HG02938 (cell line): ENCODE measurements at regions not wholly inside any gene's neighbourhood (a gene's known extent, or its start where the extent isn't known, plus 50 kb on each side); places are given as distances from the start of the nearest gene placed in this dataset.
A peak's percentile ranks its signal among the peaks of the same experiment; 100 is the strongest.

Source experiments
- ATAC-seq: cut with Tn5 transposase; IDR thresholded peaks from one replicate; pipeline ENCODE4 v1.9.1; 2021; ENCODE audit warnings: mild to moderate bottlenecking, moderate library complexity; ENCODE audit not compliant: unreplicated experiment

DNA sequence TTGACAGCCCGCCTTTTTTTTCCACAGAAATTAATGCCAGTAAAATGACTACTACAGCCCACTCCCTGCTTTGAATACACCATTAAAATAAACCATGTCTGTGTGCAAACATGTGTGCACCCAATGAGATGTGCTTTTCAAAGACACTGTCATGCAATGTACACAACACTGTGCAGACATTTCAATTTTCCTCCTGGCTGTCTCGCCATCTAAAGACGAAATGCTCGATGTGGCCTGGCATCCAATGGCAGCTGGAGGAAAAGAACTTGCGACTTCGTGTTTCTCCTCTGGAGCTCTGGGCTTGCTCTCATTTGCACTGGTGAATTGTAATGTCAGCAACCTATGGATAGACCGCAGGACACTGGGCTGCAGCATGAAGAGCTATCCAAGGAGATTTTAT lies 147.0 kb upstream of the NAV2 start:
- ATAC-seq = no peak

DNA sequence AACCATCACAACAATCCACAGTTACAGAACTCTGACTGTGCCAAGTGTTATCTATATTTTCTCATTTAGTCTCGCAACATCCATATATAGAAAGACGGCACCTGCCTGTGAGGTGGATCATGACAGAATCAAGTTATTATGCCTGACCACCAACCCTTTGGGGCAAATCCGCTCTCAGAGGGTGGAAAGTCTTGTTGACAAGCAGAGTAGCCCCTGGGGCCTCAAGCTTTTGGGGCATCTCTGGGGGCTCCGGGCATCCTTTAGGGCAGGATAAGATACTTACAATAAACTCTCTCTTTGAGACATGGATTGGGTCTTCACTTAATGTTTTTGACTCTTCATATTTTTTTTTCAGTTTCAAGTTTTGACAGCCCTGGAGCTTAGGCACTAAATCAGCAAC lies 150.5 kb upstream of the NAV2 start:
- ATAC-seq = no peak

GRCh38 chr11:19561011-19561410 lies 151.6 kb upstream of the NAV2 start:
- ATAC-seq = no peak

DNA sequence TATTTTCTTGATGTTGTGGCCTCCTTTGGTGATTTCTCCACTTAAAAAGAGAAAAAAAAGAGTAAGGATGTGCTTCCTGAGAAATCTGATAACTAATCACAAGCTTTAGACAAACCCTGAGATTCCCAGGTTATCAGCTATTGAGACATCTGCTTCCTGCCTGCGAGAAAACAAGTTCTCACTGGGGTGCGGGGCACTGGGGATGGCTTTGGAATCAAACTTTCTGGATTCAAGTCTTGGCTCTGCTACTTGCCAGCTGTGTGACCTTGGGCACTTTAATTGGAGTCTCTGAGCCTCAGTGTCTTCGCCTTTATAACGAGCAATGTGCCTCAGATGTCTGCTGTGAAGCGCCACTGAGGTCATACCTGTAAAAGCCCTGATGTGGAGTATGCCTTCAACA lies 152.5 kb upstream of the NAV2 start:
- no peak for ATAC-seq

DNA sequence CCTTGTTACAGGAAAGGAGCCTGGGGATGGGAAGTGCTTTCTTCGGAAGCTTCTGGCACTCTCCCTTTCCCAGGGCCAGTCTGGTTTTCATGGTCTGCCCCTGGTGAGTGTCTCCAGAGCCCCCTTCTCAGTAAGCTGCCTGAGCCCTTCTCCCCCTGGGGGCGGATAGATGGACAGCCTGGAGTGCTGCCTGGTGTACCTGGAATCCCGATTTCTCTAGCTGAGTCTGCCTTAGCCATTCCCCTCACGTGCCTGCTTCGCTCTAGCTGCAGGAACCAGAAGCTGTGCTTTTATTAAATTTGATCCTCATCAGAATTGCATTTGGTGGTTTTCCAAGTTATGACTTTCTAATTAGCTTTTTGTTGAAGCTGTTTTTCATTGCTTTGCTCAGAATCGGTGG lies 152.9 kb upstream of the NAV2 start:
- no peak for ATAC-seq

DNA sequence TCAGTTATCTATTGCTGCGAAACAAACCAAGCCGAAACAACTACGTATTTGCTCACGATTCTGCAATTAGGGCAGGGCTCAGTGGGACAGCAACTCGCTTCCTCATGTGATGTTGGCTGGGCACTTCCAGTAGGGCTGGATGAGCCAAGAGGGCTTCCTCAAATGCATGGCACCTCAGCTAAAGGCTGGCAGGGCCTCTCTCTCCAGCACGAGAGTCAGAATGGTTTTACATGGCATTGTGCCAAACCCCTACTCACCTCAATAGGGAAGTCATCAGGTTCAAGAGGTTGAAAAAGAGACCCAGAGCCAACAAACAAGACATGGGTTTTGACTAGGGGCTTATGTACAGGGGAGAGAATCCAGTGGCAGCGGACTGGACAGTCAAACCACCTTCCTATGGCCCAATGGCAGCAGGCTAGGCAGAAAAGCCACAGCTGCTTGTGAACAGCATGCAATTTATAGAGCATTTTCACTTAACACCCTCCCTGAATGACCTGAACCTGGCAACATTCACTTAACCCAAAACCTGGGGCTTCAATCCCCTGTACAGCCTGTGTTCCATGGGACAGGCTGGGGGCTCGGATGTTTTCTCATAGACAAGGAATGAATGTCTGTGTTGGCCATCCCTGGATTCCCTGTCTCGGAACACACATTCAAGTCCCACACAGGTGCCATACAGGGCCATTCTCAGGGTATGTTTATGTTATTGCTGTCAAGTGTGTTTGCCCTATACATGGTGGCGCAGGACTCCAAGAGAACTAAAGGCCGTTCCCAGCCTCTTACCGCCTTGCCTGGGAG lies 154.2 kb upstream of the NAV2 start:
- no peak for ATAC-seq

- ATAC-seq = peak; percentile 53
Observed at GRCh38 chr11:19557720-19558140, 154.9 kb upstream of the NAV2 start.

DNA sequence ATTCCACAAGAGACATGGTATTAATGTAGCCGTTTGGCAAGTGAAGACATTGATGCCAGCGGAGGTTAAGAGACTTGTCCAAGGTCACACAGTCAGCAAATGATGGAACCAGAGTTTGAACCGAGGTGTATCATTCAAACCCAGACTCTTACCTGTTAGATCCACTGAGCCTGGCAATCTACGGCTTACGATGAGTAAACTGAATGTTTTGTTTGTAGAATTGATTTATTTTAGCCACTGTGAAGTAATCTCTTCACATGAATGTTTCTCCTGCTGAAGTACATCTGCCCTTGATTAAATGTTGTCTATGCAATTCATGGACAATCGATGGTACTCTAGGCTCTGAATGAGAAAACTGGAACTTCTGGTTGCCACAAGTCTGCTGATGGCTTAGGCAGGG lies 155.5 kb upstream of the NAV2 start:
- no peak for ATAC-seq

DNA sequence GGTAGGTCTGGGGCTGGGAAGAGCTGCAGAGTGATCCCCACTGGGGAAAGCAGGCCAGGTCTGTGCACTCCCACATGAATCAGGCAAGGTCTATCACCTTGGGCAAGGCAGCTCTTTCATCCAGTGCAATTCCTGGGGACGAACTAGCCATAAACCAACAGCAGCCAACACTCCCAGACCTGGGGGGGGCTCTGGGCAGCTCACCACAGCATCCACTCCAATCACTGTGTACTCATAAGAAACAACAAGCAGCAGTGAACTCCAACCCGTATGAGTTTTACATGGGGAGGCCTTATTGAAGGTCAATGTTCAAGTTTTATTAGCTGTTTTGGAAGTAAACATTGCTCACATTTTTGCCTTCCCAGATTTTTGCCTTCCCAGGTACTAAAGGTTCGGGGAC lies 157.4 kb upstream of the NAV2 start:
- no peak for ATAC-seq

DNA sequence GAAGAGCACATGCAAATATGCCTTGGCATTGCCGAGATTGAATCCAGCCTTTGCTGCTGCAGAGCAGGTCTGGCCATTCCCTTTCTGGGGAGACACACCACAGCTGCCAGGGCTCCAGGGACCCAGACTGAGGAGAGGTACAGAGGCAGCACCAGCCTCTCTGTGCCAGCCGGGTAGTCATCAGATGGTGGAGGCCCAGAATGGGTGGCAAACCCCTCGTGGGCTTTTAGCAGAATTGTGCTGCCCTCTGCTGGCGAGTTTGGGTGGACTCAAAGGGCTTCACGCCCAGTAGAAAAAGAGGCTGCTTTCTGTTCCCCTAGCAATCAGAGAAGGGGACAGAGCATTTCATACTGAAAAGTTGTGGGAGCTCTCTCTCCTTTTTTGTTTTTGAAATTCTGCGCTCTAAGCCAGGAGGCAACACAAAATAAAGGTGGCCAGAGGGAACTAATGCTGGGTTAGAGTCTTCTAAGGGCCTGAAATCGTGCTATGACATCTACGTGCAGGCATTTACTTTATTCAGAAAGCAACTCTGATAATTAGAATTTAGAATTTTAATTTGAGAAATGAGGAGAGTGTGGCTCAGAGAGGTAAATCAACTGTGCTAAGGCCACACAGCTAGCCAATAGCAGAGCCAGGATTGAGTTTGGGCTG lies 158.8 kb upstream of the NAV2 start:
- ATAC-seq = no peak

DNA sequence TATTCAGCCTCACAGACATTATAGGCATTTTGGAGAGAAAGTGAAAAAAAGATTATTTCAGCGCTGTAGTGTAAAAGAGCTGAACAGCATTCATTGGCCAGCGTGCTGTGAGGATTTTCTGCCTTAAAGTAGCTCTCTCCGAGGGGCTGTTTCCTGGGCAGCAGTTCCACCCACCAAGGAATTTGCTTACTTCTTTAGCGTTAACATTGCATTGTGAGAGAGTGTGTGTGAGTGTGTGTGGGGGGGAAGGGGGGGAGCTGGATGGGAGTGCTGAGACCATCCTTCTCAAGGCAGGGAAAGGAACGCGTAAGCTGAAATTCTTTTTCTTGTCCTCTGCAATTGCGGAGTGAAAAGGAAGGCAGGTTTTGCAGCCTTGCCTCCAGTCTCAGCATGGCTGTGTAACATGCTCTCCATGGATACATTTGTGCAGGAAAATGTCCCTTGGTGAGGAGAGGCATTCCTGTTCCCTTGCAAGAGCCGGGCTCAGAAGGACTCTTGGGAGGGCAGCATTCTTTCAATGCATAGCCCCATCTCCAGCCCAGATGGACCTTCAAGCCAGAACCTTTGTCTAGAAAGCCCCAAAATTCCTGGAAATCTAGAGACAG lies 159.9 kb upstream of the NAV2 start:
- ATAC-seq = no peak

DNA sequence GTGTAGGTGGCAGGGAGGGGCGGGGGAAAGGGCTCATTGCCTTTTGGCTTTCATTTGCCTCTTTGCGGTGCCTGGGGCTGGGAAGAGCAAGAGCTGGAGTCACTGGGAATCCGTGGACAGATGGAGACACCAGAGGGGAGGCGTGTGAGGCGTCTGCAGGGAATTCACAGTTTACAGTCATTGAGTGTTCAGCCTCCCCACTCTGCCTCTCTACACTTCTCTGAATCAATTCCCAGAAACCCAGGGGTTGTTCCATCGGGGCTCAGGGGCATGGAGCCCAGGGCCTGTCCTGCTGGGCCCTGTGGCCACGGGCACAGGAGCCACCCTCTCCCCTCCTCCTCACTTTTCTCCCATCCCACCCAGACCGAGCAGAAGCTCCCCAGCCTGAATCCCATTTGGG lies 160.5 kb upstream of the NAV2 start:
- ATAC-seq = no peak

DNA sequence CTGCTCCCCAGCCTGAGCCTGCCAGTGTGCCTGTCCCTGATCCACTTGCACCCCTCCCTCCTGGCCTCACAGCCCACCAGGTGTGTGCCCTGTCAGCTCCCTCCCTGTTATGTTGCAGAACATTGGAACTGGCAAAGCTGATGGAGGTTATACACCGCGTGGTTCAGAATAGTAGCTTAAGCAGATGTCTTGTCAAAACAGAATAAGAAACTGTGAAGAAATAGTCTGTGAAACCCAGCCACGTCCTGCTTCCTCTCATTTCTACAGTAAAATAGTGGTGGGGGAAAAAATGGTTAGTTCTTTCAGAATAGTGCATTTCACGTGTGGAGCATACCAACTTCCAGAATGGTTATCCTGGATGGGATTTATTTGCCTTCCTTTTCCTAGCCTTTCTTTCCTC lies 161.2 kb upstream of the NAV2 start:
- ATAC-seq = no peak

- no peak for ATAC-seq
Observed at GRCh38 chr11:19547044-19547443, 165.6 kb upstream of the NAV2 start.

DNA sequence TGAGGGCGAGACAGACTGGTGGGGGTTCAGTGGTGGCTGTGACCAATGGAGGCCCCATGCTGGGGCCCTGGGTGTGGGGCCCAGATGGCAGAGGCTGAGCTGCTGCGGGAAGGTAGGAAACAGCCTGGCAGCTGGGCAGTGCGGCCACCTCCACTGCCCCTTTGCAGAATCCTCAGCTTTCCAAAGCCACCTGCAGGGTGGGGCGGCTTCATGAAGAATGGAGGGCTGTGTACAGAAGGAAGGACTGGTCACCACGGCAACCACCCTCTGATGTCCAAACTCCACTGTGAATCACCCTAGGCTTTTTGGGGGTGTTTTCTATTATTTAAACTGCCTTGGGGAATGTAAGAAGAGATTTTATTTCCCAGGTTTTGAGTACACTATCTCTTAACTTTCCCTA lies 166.3 kb upstream of the NAV2 start:
- ATAC-seq = no peak

GRCh38 chr11:19541521-19542049 lies 171.1 kb upstream of the NAV2 start:
- no peak for ATAC-seq

- ATAC-seq = no peak
Observed at GRCh38 chr11:19539861-19540260, 172.8 kb upstream of the NAV2 start.

DNA sequence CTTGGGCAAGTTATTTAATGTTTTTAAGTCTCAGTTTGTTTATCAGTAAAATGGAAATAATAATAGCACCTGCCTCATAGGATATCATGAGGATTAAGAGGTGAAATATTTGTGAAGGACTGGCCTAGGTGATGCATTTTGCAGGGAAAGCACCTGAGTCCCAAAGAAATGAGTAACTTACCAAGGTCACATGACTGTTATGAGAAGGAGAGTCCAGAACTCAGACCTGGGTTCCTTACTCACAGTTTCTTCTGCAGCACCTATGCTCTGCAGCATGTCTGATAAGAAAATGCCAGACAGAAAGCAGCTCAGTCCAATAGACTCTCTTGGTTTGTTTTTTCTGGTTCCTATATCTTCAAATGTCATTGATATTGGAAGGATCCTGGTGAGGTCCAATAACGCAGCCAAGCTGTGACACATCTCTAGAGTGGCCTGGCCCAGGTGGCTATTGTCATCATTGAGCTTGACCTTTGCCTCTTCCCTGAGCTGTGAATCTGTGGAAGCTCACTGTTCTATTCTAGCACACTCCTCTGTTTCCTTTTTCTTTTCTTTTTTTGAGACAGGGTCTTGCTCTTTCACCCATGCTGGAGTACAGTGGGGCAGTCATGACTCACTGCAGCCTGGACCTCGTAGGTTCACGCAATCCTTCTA lies 174.7 kb upstream of the NAV2 start:
- ATAC-seq = no peak

GRCh38 chr11:19536131-19536530 lies 176.5 kb upstream of the NAV2 start:
- no peak for ATAC-seq

DNA sequence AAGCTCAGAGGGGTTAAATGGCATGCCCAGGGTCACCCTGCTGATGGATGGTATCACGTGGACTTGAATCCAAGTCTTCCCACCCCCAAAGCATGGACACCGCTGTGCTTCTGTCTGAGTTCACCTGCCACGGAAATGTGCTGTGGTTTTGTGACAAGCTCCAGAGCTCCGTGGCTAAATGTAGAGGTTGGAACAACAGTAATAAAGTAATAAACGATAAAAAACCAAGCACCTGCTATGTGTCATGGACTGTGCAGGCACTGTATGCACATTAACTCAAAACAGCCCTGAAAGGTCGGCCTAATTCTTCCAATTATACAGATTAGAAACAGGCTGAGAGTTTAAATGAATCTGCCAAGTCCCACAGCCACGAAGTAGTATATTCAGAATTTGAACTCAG lies 182.1 kb upstream of the NAV2 start:
- no peak for ATAC-seq

DNA sequence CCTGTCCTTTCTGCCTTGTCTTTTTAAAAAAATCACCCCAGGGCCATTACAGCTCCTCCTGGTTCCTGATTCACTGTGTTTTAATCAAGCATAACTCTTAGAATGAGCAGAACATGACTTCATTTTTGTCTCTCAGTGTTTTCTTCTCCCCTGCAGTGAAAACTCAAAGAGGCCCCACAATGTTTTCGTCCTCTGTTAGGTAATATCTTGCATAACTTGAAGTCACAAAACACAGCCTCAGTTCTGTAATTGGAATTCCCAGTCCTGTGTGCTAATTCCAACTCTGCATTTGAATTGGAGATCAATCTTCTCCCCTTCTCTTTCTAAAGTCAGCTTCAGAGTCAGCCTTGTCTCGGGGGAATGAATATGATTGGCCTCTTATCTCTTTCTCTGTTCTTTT lies 186.5 kb upstream of the NAV2 start:
- ATAC-seq = no peak

- ATAC-seq = no peak
Observed at GRCh38 chr11:19525714-19526113, 186.9 kb upstream of the NAV2 start.
